ENCODE measurements at regions not wholly inside any gene's neighbourhood (a gene's known extent, or its start where the extent isn't known, plus 50 kb on each side); places are given as distances from the start of the nearest gene placed in this dataset.

- no peak for DNase-seq
Measured at GRCh38 chr2:116645155-116645554, 1169.3 kb upstream of the DDX18 start.

GRCh38 chr2:116668691-116669090, 1145.8 kb upstream of the DDX18 start:
- DNase-seq, result no peak

- no peak for DNase-seq
Measured at GRCh38 chr2:116669782-116670181, 1144.7 kb upstream of the DDX18 start.

GRCh38 chr2:116674188-116674587, 1140.3 kb upstream of the DDX18 start:
- no peak for DNase-seq

GRCh38 chr2:116676776-116677175, 1137.7 kb upstream of the DDX18 start:
- DNase-seq, result no peak

GRCh38 chr2:116680256-116680936, 1134.1 kb upstream of the DDX18 start:
- no peak for DNase-seq

- no peak for DNase-seq
Measured at GRCh38 chr2:116687371-116687770, 1127.1 kb upstream of the DDX18 start.

GRCh38 chr2:116692988-116693387, 1121.5 kb upstream of the DDX18 start:
- no peak for DNase-seq

- DNase-seq, result no peak
Measured at GRCh38 chr2:116696223-116696622, 1118.3 kb upstream of the DDX18 start.

GRCh38 chr2:116696903-116697302, 1117.6 kb upstream of the DDX18 start:
- DNase-seq, result no peak

GRCh38 chr2:116706396-116706795, 1108.1 kb upstream of the DDX18 start:
- no peak for DNase-seq

GRCh38 chr2:116716038-116716437, 1098.5 kb upstream of the DDX18 start:
- no peak for DNase-seq

GRCh38 chr2:116716444-116716843, 1098.0 kb upstream of the DDX18 start:
- no peak for DNase-seq

GRCh38 chr2:116717832-116718231, 1096.7 kb upstream of the DDX18 start:
- DNase-seq, result no peak

GRCh38 chr2:116718451-116718850, 1096.0 kb upstream of the DDX18 start:
- DNase-seq, result no peak

GRCh38 chr2:116719836-116720235, 1094.7 kb upstream of the DDX18 start:
- DNase-seq, result no peak

GRCh38 chr2:116724550-116724949, 1089.9 kb upstream of the DDX18 start:
- no peak for DNase-seq

- DNase-seq, result no peak
Measured at GRCh38 chr2:116732322-116732721, 1082.2 kb upstream of the DDX18 start.

- no peak for DNase-seq
Measured at GRCh38 chr2:116733699-116734098, 1080.8 kb upstream of the DDX18 start.

GRCh38 chr2:116737951-116738350, 1076.5 kb upstream of the DDX18 start:
- no peak for DNase-seq

GRCh38 chr2:116747103-116747502, 1067.4 kb upstream of the DDX18 start:
- DNase-seq, result no peak

- no peak for DNase-seq
Measured at GRCh38 chr2:116749994-116750393, 1064.5 kb upstream of the DDX18 start.

GRCh38 chr2:116754381-116755101, 1060.0 kb upstream of the DDX18 start:
- DNase-seq, result no peak

- DNase-seq, result no peak
Measured at GRCh38 chr2:116761864-116762263, 1052.6 kb upstream of the DDX18 start.

GRCh38 chr2:116769514-116769913, 1045.0 kb upstream of the DDX18 start:
- no peak for DNase-seq
